Panc1 (cell line): ENCODE measurements at regions not wholly inside any gene's neighbourhood (a gene's known extent, or its start where the extent isn't known, plus 50 kb on each side); places are given as distances from the start of the nearest gene placed in this dataset.

ENCODE experiments used
- POLR2AphosphoS5 ChIP-seq: IDR thresholded peaks from 2 replicates; pipeline ENCODE4 v1.6.1; 2012; ENCODE audit warnings: mild to moderate bottlenecking, low read depth, low read length, moderate library complexity
- SIN3A ChIP-seq: IDR thresholded peaks from 2 replicates; pipeline ENCODE4 v1.6.1; 2012; ENCODE audit warnings: low read depth, mild to moderate bottlenecking, low read length, moderate library complexity, borderline replicate concordance; ENCODE audit not compliant: insufficient read depth
- TF ChIP-seq, protein P1 (sequence below): fragments of 450-650 bp; IDR thresholded peaks from 2 replicates; pipeline ENCODE4 v1.5.1; 2017; ENCODE audit warnings: mild to moderate bottlenecking

DNA sequence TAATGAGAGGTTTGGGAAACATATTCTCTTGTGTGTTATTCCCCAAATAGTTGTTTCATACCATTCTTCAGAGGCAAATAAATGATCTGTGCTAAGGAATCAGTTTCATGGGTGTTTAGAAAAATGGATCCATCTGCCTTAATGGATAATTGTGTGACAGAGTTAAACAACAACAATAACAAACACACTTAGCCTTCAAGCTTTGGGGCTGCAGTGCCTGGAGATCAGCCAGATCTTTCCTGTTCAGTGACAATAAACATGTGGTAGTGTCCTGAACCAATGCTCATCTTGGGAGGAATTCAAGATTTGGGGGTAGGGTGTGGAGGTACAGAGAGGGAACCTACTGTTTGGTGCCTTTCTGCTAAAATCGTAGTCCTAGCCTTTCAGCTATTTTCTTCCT, 93.7 kb upstream of the PRICKLE1 start:
- TF ChIP-seq, protein P1, sequence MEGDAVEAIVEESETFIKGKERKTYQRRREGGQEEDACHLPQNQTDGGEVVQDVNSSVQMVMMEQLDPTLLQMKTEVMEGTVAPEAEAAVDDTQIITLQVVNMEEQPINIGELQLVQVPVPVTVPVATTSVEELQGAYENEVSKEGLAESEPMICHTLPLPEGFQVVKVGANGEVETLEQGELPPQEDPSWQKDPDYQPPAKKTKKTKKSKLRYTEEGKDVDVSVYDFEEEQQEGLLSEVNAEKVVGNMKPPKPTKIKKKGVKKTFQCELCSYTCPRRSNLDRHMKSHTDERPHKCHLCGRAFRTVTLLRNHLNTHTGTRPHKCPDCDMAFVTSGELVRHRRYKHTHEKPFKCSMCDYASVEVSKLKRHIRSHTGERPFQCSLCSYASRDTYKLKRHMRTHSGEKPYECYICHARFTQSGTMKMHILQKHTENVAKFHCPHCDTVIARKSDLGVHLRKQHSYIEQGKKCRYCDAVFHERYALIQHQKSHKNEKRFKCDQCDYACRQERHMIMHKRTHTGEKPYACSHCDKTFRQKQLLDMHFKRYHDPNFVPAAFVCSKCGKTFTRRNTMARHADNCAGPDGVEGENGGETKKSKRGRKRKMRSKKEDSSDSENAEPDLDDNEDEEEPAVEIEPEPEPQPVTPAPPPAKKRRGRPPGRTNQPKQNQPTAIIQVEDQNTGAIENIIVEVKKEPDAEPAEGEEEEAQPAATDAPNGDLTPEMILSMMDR, result no peak
- TF ChIP-seq SIN3A (no peak), POLR2AphosphoS5 (no peak)
